ENCODE measurements at regions not wholly inside any gene's neighbourhood (a gene's known extent, or its start where the extent isn't known, plus 50 kb on each side); places are given as distances from the start of the nearest gene placed in this dataset. TPM values are rescaled to one million over a fixed set of nuclear protein-coding genes. Genes with fewer than 3 reads are reported as not detected.

DNA sequence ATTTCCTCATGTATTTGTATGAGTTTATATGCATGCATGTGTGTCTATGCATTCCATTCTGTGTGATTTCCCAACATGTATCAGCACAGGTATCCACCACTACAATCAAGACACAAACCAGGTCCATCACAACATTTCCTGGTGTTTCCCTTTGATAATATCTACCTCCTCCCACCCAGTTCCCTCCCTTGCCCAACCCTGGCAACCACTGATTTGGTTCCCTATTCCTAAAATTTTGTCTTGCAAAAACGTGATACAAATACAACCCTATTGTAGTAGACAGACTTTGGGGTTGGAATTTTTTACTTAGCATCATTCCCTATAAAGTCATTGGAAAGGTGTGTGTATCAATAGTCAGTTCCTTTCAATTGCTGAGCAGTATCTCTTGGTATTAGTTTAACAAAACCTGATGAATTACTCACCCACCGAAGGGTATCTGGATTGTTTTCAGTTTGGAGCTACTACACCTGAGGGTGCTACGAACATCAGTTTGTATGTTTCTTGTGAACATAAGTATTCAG lies 51.8 kb upstream of the IGLL5 start (continued):
- TF ChIP-seq BATF2 (CRISPR knock-in tag; IDR thresholded peaks at IDR 0.05) (no peak), ZNF3 (CRISPR knock-in tag; IDR thresholded peaks at IDR 0.05) (no peak), FOXP1 (IDR thresholded peaks at IDR 0.05) (no peak), FOXP1 (CRISPR knock-in tag; IDR thresholded peaks at IDR 0.05) (no peak), ZIK1 (CRISPR knock-in tag; IDR thresholded peaks at IDR 0.05; ENCODE audit: borderline replicate concordance, low read depth) (no peak)

DNA sequence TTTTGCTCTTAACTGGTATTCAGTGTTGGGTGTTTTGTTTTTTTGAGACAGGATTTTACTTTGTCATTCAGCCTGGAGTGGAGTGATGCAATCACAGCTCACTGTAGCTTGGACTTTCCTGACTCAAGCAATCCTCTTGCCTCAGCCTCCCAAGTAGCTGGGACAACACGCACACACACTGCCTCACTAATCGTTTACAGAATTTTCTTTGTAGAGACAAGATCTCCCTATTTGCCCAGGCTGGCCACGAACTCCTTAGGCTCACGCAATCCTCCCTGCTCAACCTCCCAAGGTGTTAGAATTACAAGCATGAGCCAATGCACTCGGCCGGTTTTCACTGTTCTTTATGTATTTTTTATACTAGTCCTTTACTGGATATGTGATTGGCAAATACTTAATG lies 51.0 kb upstream of the IGLL5 start:
- no TSS peak for BruUV-seq (replicated peaks)
- WGBS (ENCODE audit: low lambda C conversion rate), result 31% methylated on average over 6 of the region's 6 CpGs
- H3K4me1 ChIP-seq (ENCODE audit: insufficient read depth, low read length), result no peaks in the 10 kb centered on the region
- H3K27me3 ChIP-seq (ENCODE audit: control insufficient read depth in 1 of 2, insufficient read depth in 2 of 2, low read length in 2 of 2), result peaks cover 3 to 9% of the 10 kb centered on the region in 2 experiments; a peak in 2 of 5 replicates
- H3K79me2 ChIP-seq (ENCODE audit: insufficient read depth, low read length), result no peaks in the 10 kb centered on the region
- no peak for FAIRE-seq
- no peak overlapping the region for H3K4me3 ChIP-seq (replicated peaks in 1 of 3; ENCODE audit: insufficient read depth in 1 of 3, low read depth in 2 of 3, low read length in 3 of 3)
- TF ChIP-seq REPIN1 (CRISPR knock-in tag; IDR thresholded peaks at IDR 0.05; ENCODE audit: borderline replicate concordance, low read depth) (no peak), ATF4 (CRISPR knock-in tag; IDR thresholded peaks at IDR 0.05) (peak in 1 of 2 experiments; percentile 46; a peak in 1 of 4 replicates), CEBPB (IDR thresholded peaks at IDR 0.05; ENCODE audit: borderline replicate concordance, low read depth, low read length) (peak; percentile 74)
- TF ChIP-seq, protein P1, sequence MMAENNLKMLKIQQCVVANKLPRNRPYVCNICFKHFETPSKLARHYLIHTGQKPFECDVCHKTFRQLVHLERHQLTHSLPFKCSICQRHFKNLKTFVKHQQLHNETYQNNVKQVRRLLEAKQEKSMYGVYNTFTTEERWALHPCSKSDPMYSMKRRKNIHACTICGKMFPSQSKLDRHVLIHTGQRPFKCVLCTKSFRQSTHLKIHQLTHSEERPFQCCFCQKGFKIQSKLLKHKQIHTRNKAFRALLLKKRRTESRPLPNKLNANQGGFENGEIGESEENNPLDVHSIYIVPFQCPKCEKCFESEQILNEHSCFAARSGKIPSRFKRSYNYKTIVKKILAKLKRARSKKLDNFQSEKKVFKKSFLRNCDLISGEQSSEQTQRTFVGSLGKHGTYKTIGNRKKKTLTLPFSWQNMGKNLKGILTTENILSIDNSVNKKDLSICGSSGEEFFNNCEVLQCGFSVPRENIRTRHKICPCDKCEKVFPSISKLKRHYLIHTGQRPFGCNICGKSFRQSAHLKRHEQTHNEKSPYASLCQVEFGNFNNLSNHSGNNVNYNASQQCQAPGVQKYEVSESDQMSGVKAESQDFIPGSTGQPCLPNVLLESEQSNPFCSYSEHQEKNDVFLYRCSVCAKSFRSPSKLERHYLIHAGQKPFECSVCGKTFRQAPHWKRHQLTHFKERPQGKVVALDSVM (CRISPR knock-in tag; IDR thresholded peaks at IDR 0.05), result 0 out of 2 replicates have a peak, but pooled peaks have one; percentile 24
- no peaks in the 10 kb centered on the region for H3K36me3 ChIP-seq (replicated peaks in 1 of 2; ENCODE audit: control insufficient read depth in 1 of 2, insufficient read depth in 2 of 2, low read length in 2 of 2)
- H4K20me1 ChIP-seq (ENCODE audit: insufficient read depth, low read length), result no peaks in the 10 kb centered on the region
- no peaks in the 10 kb centered on the region for H3K9me3 ChIP-seq (ENCODE audit: low read length)
- H3K4me2 ChIP-seq (ENCODE audit: low read depth, low read length), result no peak overlapping the region
- intact Hi-C loops (cut with micrococcal nuclease; ENCODE audit: unreplicated experiment), result no loop called here
- in situ Hi-C loops (cut with HindIII; ENCODE audit: extremely low pct_ligation_motif_present, low pct_unique_long_range_greater_than_20kb), result no loop called here
- no peak for DNase-seq (ENCODE audit: low spot score)
- no peak overlapping the region for H2AFZ ChIP-seq (ENCODE audit: low read length)
- POLR2A ChIA-PET, result no interaction called here
- CTCF ChIA-PET (ENCODE audit: low intra/inter-chr PET ratio, low total read pairs), result no interaction called here
- no peak overlapping the region for H3K9ac ChIP-seq (ENCODE audit: insufficient read depth, low read depth, low read length)
- H3K27ac ChIP-seq (ENCODE audit: extremely low read length, insufficient read depth, low read length), result no peak overlapping the region
- no peak for ATAC-seq

MicroRNA genes in the stretch of these regions (microRNA counts, 767-probe panel; counts per million panel counts)
- not detected for microRNA hsa-miR-650

Small RNA genes lying in the stretch of these regions (microRNA-seq; reads per million reads assigned to microRNA genes)
- gene MIR650, result not detected

Small RNA genes lying in the stretch of these regions (small RNA-seq; reads per million reads assigned to genes)
- gene AC244157.1 (ENCODE audit: insufficient read depth in 2 of 3, insufficient read length in 3 of 3, low read depth in 2 of 3, low replicate concordance in 1 of 3) (0 reads per million in 3 experiments), gene AC245028.1 (ENCODE audit: insufficient read depth in 2 of 3, insufficient read length in 3 of 3, low read depth in 2 of 3, low replicate concordance in 1 of 3) (0 reads per million in 3 experiments), gene AC245028.2 (ENCODE audit: insufficient read depth in 2 of 3, insufficient read length in 3 of 3, low read depth in 2 of 3, low replicate concordance in 1 of 3) (0 reads per million in 3 experiments), gene AC245028.3 (ENCODE audit: insufficient read depth in 2 of 3, insufficient read length in 3 of 3, low read depth in 2 of 3, low replicate concordance in 1 of 3) (0 reads per million in 3 experiments), gene IGLV3-13 (ENCODE audit: insufficient read depth in 2 of 3, insufficient read length in 3 of 3, low read depth in 2 of 3, low replicate concordance in 1 of 3) (0 reads per million in 3 experiments), gene IGLV3-15 (ENCODE audit: insufficient read depth in 2 of 3, insufficient read length in 3 of 3, low read depth in 2 of 3, low replicate concordance in 1 of 3) (0 reads per million in 3 experiments), gene IGLV3-17 (ENCODE audit: insufficient read depth in 2 of 3, insufficient read length in 3 of 3, low read depth in 2 of 3, low replicate concordance in 1 of 3) (0 reads per million in 3 experiments), gene IGLVI-20 (ENCODE audit: insufficient read depth in 2 of 3, insufficient read length in 3 of 3, low read depth in 2 of 3, low replicate concordance in 1 of 3) (0 reads per million in 3 experiments), gene IGLVVI-22-1 (ENCODE audit: insufficient read depth in 2 of 3, insufficient read length in 3 of 3, low read depth in 2 of 3, low replicate concordance in 1 of 3) (0 reads per million in 3 experiments)

All from HepG2 (cell line).